Activated CD8-positive, alpha-beta T cell treated with anti-CD3 and anti-CD28 coated beads, Interleukin-2, amount 10 ng/mL, durations not matched to agents 7 days and 5 days (primary cell): ENCODE measurements at regions not wholly inside any gene's neighbourhood (a gene's known extent, or its start where the extent isn't known, plus 50 kb on each side); places are given as distances from the start of the nearest gene placed in this dataset.
"Not testable (repeated sequence)": the region's sequence is repeated elsewhere in the genome, so short reads cannot be mapped to it uniquely, and the experiment has no call there.

Experiments used
- ATAC-seq: fragments of 150-1000 bp; cut with Tn5 transposase; one replicate; pipeline ENCODE4 v1.10.0; 2021; ENCODE audit warnings: moderate library complexity
- CTCF ChIA-PET: fragments of 350-600 bp; sonication (Branson Sonifier 250); formaldehyde crosslinking; loops from one replicate; lab custom pipeline; 2021; ENCODE audit warnings: antibody characterized with exemption; lab: Charles Lee
- POLR2A ChIA-PET: fragments of 350-600 bp; sonication (Branson Sonifier 250); formaldehyde crosslinking; loops from one replicate; lab custom pipeline; 2021; ENCODE audit warnings: antibody characterized with exemption; lab: Charles Lee
- DNase-seq: peaks from one replicate; pipeline ENCODE4 v3.0.0-alpha.2; 2020
- H3K27ac Mint-ChIP-seq: one replicate; pipeline ENCODE4 v1.8.0; 2021; ENCODE audit warnings: mild to moderate bottlenecking, mixed read lengths
- H3K27me3 Mint-ChIP-seq: one replicate; pipeline ENCODE4 v1.8.0; 2021; ENCODE audit warnings: low read depth, mixed read lengths
- H3K36me3 Mint-ChIP-seq: one replicate; pipeline ENCODE4 v1.8.0; 2021; ENCODE audit warnings: low read depth, mixed read lengths
- H3K4me1 Mint-ChIP-seq: one replicate; pipeline ENCODE4 v1.8.0; 2021; ENCODE audit warnings: low read depth, mixed read lengths
- H3K4me3 Mint-ChIP-seq: one replicate; pipeline ENCODE4 v1.8.0; 2021; ENCODE audit warnings: mild to moderate bottlenecking, mixed read lengths
- H3K9me3 Mint-ChIP-seq: one replicate; pipeline ENCODE4 v1.8.0; 2022; ENCODE audit warnings: mixed read lengths; ENCODE audit not compliant: insufficient read depth

DNA sequence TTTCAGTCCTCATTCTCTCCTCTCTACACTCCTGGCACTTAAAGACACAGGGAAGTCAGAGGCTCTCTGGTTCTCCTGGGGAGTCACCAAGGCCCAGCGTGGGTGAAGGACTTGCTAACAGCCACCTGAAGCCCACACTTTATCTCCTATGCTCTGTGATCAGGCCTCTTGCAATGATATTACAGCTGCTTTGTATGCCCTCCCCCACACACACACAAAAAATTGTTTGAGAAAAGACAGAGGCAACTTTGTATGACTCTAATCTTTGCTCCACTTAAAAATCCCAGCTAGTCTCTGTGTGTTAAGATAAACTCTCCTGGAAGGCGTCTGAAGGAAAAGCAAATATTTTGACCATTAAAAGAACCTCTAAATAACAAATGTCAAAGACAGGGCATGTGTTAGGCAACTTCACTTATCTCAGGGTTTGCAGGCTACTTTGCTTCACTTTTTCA, 507.2 kb downstream of the TNS3 start:
- Mint-ChIP-seq H3K27me3 (no peaks in the 10 kb centered on the region), H3K36me3 (no peaks in the 10 kb centered on the region), H3K27ac (no peak overlapping the region), H3K9me3 (no peaks in the 10 kb centered on the region), H3K4me3 (no peak overlapping the region), H3K4me1 (no peaks in the 10 kb centered on the region)
- ATAC-seq (no peak), DNase-seq (no peak)
- CTCF ChIA-PET, result interaction anchor here (1.1 kb wide), 1 partner anchor 12 kb away, joined by 3 read pairs; no protein-coding TSS in a partner anchor
- POLR2A ChIA-PET, result no interaction called here

DNA sequence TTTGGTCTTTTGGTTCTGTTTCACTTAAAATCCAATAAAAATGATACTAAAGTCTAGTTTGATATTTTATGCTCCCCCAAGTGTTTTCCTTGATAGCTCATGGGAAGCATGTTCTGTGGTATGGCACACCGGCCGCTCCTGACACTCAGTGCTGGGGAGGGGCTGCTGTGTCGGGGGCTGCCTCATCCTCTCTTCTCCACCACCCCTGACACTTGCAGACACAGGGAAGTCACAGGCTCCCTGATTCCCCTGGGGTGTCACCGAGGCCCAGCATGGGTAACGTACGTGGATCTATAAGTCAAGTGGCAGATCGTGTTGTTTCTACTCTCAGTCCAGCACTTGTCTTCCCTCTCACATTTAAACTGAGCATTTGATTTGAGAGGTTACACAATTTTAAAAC, 508.6 kb downstream of the TNS3 start:
- DNase-seq, result no peak

DNA sequence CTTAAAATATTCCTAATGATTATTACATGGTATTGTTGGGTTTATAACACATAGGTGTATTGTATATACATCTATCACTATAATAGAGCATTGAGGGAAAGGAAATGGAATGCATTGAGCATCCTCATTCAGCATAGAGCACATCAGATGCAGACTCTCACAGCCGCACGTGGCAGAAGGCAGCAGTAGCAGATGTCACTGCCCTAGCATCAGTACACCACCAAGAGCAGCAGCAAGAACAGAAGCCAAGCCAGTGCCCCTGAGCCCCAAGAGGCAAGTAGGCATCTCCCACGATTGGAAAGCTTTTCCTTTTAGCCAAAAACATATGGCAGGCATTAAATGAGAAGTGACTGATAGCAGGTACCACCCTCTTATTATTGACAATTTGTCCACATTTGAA, 510.0 kb downstream of the TNS3 start:
- ATAC-seq, result no peak
- H3K4me3 Mint-ChIP-seq, result no peak overlapping the region
- no peaks in the 10 kb centered on the region for H3K36me3 Mint-ChIP-seq
- H3K9me3 Mint-ChIP-seq, result no peaks in the 10 kb centered on the region
- H3K4me1 Mint-ChIP-seq, result no peaks in the 10 kb centered on the region
- no peak overlapping the region for H3K27ac Mint-ChIP-seq
- no peak for DNase-seq
- POLR2A ChIA-PET, result no interaction called here
- CTCF ChIA-PET, result no interaction called here
- H3K27me3 Mint-ChIP-seq, result no peaks in the 10 kb centered on the region

More for the DNA sequence above, 508.6 kb downstream of the TNS3 start:
- H3K27ac Mint-ChIP-seq, result no peak overlapping the region
- no peaks in the 10 kb centered on the region for H3K4me1 Mint-ChIP-seq
- no peak for ATAC-seq
- H3K27me3 Mint-ChIP-seq, result no peaks in the 10 kb centered on the region
- H3K9me3 Mint-ChIP-seq, result no peaks in the 10 kb centered on the region
- POLR2A ChIA-PET, result no interaction called here
- CTCF ChIA-PET, result no interaction called here
- no peak overlapping the region for H3K4me3 Mint-ChIP-seq
- no peaks in the 10 kb centered on the region for H3K36me3 Mint-ChIP-seq

DNA sequence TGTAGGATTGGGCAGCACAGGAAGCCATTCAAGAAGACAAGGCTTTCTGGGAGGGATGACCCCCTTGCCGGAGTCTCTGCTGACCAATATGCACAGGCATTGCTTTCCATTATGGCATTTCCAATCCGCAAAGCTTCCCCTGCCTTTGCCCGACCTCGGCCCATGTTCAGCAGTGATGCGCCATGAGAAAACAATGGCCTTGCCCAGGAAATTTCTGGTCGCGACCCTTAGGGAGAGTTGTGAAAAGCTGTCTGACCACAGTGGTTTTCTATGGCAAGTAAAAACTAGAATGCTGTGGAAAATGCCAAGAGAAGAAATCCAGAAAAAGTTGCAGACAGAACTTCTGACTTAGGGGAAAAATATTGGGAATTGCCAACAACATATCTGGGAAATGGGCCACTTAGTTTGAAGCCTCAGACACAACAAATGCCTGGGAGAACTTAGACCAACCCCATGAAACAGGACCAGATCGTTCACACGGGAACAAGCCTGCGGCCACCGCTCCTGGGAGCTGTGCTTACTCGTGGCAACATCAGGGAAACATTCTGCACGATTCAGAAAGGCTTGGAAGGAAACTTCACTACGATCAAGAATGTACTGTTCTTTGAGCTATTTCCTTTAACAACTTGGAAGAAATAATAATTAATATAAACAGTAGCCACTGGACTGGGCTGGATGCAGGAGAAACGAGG, 512.4 kb downstream of the TNS3 start:
- ChIA-PET POLR2A (no interaction called here), CTCF (no interaction called here)
- DNase-seq (no peak), ATAC-seq (no peak)
- no peak overlapping the region for H3K4me3 Mint-ChIP-seq
- H3K36me3 Mint-ChIP-seq, result no peaks in the 10 kb centered on the region
- no peaks in the 10 kb centered on the region for H3K4me1 Mint-ChIP-seq
- H3K9me3 Mint-ChIP-seq, result no peaks in the 10 kb centered on the region
- H3K27ac Mint-ChIP-seq, result no peak overlapping the region
- no peaks in the 10 kb centered on the region for H3K27me3 Mint-ChIP-seq

DNA sequence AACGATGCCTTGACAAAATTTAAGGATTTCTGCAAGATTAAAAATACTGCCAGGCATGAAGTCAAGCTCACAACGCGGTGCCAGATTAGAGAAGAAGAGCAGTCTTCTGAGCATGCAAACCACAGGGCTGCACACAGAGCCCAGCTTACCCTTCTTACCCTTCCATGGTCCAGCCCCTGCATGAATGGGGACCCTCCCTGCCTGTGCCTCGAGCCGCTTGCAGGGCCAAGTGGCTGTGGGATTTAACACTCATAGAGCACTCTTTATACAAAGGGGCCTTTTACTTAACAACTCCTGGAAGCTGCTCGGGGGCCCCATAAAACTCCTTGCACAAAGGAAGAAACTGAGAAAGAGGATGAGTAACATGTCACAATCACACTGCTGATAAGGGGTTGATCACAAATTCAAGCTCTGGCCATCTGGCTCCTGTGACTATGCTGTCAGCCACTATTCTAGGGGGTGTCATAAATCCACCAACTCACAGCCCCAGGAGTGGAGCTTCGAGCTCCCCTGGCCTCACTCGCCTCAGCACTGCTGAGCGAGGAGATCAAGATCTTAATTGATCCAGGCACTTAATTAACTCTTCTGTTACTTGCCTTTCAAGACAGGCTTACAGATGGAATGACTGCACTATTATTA, 514.8 kb downstream of the TNS3 start:
- DNase-seq, result no peak
- no peaks in the 10 kb centered on the region for H3K9me3 Mint-ChIP-seq
- no peaks in the 10 kb centered on the region for H3K27me3 Mint-ChIP-seq
- H3K36me3 Mint-ChIP-seq, result no peaks in the 10 kb centered on the region
- ChIA-PET POLR2A (no interaction called here), CTCF (no interaction called here)
- no peak overlapping the region for H3K27ac Mint-ChIP-seq
- H3K4me3 Mint-ChIP-seq, result no peak overlapping the region
- no peak for ATAC-seq
- no peaks in the 10 kb centered on the region for H3K4me1 Mint-ChIP-seq

DNA sequence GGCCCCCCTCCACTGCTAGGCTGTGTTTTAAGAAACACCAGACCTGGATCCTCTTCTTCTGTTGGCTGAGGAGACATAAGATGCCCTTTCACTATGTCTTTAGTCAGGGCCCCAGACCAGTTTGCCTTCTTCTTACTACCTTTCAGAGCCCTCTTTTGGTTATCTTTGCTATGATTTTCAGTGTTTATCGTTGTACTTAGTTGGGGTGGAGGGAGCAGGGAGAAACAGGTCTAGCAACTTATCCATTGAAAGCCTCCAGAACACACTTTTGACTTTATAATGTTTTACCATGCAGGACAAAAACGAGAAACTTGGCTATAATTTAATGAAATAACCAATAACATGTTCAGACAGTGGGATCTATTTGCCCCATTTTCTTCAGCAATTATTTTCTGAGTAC, 525.2 kb downstream of the TNS3 start:
- no peak overlapping the region for H3K27ac Mint-ChIP-seq
- ChIA-PET CTCF (no interaction called here), POLR2A (no interaction called here)
- H3K27me3 Mint-ChIP-seq, result peaks cover 6% of the 10 kb centered on the region
- no peaks in the 10 kb centered on the region for H3K4me1 Mint-ChIP-seq
- H3K4me3 Mint-ChIP-seq, result no peak overlapping the region
- ATAC-seq, result no peak
- DNase-seq, result no peak
- H3K36me3 Mint-ChIP-seq, result peaks cover 3% of the 10 kb centered on the region
- no peaks in the 10 kb centered on the region for H3K9me3 Mint-ChIP-seq

DNA sequence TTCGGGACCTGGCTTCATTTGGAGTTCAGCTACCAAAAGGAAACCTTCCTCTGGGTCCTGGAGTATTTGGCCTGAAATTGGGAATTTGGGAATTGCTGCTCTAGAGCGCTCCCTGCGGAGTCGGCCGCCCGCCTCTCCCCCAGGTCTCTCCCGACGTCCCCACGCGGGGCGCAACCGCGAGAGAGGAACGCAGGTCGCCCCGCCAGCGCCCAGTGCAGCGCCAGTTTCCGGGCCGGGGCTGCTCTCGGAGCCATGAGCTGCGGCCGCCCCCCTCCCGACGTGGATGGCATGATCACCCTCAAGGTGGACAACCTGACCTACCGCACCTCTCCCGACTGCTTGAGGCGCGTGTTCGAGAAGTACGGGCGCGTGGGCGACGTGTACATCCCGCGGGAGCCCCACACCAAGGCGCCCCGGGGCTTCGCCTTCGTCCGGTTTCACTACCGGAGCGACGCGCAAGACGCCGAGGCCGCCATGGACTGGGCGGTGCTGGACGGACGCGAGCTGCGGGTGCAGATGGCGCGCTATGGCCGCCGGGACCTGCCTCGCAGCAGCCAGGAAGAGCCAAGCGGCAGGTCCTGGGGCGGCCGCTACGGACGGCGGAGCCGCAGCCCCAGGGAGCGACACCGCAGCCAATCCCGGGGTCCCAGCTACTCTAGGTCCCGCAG, 529.2 kb downstream of the TNS3 start:
- DNase-seq, H3K4me3 Mint-ChIP-seq, POLR2A ChIA-PET, H3K4me1 Mint-ChIP-seq, ATAC-seq, CTCF ChIA-PET, H3K36me3 Mint-ChIP-seq, H3K9me3 Mint-ChIP-seq, H3K27ac Mint-ChIP-seq, H3K27me3 Mint-ChIP-seq: not testable (repeated sequence)

DNA sequence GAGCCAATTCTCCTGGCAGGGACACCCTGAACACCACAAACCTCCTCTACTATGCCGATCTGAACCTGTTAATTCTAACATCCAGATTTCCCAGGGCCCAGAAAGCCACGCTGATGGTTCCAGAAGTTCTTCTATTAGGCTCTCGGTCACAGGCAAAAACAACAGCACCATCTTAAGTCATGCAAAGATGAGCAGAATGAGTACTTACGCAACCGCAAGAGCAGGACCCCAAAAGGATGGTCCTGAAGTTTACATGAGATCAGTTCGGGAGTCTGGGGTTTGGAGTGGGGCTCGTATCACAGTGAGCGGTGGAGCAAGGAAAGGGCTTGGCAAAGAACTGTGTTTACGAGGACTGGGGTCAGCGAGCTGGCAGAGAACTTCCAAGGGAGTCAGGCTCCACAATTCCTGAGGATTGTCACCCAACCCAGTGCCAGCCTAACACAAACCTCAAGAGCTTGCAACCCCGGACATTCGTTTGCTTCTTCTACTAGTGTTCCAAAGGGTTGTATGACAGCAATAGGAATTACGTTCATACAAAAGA, 532.6 kb downstream of the TNS3 start:
- Mint-ChIP-seq H3K36me3 (peaks cover 3% of the 10 kb centered on the region), H3K4me1 (no peaks in the 10 kb centered on the region), H3K27me3 (peaks cover 6% of the 10 kb centered on the region), H3K4me3 (no peak overlapping the region), H3K9me3 (no peaks in the 10 kb centered on the region), H3K27ac (no peak overlapping the region)
- DNase-seq (no peak), ATAC-seq (no peak)
- ChIA-PET CTCF (no interaction called here), POLR2A (no interaction called here)

DNA sequence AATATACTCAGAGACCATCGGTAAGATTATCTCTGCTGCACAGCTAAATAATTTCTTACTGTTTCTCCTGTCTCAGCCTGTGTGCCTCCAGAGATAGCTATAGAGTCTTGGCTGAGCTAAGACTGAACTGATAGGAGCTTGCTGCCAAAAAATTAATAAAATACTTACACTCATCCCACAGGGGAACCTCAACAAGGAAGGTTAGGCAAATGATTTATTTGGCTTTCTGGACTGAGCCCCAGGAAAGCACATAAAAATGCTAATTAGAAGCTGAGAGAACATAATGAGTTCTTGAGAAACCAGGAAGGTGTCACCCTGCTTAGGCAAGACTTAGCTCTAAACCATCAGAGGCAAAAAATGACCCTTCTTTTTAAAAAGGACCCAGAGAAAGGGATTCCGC, 534.5 kb downstream of the TNS3 start:
- ATAC-seq (no peak), DNase-seq (no peak)
- H3K27ac Mint-ChIP-seq, result no peak overlapping the region
- H3K36me3 Mint-ChIP-seq, result no peaks in the 10 kb centered on the region
- no peaks in the 10 kb centered on the region for H3K4me1 Mint-ChIP-seq
- peaks cover 2% of the 10 kb centered on the region for H3K27me3 Mint-ChIP-seq
- H3K4me3 Mint-ChIP-seq, result no peak overlapping the region
- CTCF ChIA-PET, result no interaction called here
- POLR2A ChIA-PET, result interaction anchor here (0.6 kb wide), 2 partner anchors 64 to 639 kb away, joined by 3 to 5 read pairs; no protein-coding TSS in a partner anchor
- no peaks in the 10 kb centered on the region for H3K9me3 Mint-ChIP-seq

DNA sequence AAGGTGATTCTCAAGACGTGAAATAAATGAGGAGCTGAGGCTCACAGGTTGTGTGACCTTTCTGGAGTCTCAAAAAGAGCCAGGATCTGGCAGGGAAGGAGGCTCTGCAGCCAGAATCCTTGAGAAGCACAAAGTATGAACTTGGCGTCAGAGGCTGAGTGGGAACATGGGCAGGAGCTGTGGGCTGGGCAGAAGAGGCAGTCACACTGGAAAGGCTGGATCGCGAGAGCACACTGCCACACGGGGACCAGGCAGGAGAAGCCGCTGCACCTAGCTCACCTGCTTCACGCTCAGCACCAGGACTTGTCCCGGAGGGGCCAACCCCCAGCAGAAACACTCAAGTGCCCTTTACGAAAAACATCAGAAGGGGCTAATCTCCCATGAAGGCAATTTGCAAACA, 535.0 kb downstream of the TNS3 start:
- no peak for ATAC-seq
- no peak overlapping the region for H3K27ac Mint-ChIP-seq

DNA sequence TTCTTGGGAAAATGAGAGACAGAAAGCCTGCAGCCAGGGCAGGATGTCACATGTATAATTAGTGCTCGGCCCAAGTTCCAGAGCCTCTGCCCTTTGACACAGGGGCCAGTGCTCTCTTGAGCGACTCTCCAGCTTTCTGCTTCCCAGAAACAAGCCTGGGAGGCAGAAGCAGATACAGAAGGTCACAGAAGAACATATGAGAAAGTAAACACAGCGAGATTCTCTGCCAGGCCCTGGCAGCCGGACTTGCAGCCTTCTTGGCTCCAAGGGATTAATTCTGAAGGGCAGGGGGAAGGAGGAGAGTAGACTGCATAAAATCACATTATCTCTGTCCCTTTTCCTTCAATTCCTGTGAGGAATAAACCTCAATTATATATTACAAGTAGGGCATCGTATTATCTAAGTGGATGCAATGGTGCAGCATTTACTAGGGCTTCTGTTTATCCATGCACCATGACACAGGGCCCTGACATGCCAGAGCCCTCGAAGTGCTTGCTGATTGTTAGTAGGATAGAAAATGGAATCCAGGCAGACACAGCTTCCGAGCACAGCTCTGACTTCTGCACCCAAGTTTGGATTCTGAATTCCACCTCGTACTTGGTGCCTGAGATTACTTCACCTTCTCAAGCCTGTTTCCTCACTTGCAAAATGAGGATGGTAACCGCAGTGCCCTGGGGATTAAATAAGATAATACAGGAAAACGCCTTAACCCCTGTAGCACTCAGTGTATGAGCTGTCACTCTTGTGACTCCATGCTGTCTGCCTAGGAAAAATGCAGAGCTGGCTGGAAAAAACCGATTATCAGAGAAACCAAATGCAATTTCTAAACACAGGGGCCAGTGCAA, 536.5 kb downstream of the TNS3 start:
- DNase-seq, result no peak
- no peak for ATAC-seq
- no peak overlapping the region for H3K4me3 Mint-ChIP-seq
- H3K27ac Mint-ChIP-seq, result no peak overlapping the region
- no peaks in the 10 kb centered on the region for H3K9me3 Mint-ChIP-seq
- CTCF ChIA-PET, result no interaction called here
- H3K27me3 Mint-ChIP-seq, result no peaks in the 10 kb centered on the region
- POLR2A ChIA-PET, result no interaction called here
- H3K4me1 Mint-ChIP-seq, result no peaks in the 10 kb centered on the region
- H3K36me3 Mint-ChIP-seq, result no peaks in the 10 kb centered on the region

More for the DNA sequence above, 535.0 kb downstream of the TNS3 start:
- Mint-ChIP-seq H3K4me3 (no peak overlapping the region), H3K9me3 (no peaks in the 10 kb centered on the region), H3K36me3 (no peaks in the 10 kb centered on the region), H3K27me3 (peaks cover 1% of the 10 kb centered on the region), H3K4me1 (no peaks in the 10 kb centered on the region)
- ChIA-PET CTCF (no interaction called here), POLR2A (interaction anchor here (0.6 kb wide), 2 partner anchors 64 to 639 kb away, joined by 3 to 5 read pairs; no protein-coding TSS in a partner anchor)
- DNase-seq, result no peak
